Fibroblast of skin of left biceps (primary cell): ENCODE measurements at regions not wholly inside any gene's neighbourhood (a gene's known extent, or its start where the extent isn't known, plus 50 kb on each side); places are given as distances from the start of the nearest gene placed in this dataset.
"Not testable (repeated sequence)": the region's sequence is repeated elsewhere in the genome, so short reads cannot be mapped to it uniquely, and the experiment has no call there.

Experiments used
- DNase-seq, 2 experiments: peaks; one replicate each; pipeline ENCODE4 v3.0.0-alpha.2; 2013; ENCODE audit warnings: low read depth in 2 of 2

GRCh38 chr2:106257830-106258229 lies 63.7 kb upstream of the UXS1 start:
- DNase-seq, result no peak

DNA sequence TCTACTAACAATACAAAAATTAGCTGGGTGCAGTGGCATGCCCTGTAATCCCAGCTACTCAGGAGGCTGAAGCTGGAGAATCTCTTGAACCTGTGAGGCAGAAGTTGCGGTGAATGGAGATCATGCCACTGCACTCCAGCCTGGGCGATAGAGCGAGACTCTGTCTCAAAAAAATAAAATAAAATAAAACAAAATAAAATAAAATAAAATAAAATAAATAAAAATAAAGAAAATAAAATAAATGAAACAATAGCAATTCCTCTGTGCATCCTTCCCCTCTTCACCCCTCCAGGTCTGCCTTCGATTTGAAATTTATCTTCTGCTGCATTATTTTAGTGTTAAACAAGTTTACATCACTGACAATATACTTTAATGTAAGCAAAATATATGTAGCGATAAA lies 63.0 kb upstream of the UXS1 start:
- DNase-seq, result no peak

- not testable (repeated sequence) for DNase-seq
These were observed 55.2 kb upstream of the UXS1 start for GRCh38 chr2:106249157-106249828.

DNA sequence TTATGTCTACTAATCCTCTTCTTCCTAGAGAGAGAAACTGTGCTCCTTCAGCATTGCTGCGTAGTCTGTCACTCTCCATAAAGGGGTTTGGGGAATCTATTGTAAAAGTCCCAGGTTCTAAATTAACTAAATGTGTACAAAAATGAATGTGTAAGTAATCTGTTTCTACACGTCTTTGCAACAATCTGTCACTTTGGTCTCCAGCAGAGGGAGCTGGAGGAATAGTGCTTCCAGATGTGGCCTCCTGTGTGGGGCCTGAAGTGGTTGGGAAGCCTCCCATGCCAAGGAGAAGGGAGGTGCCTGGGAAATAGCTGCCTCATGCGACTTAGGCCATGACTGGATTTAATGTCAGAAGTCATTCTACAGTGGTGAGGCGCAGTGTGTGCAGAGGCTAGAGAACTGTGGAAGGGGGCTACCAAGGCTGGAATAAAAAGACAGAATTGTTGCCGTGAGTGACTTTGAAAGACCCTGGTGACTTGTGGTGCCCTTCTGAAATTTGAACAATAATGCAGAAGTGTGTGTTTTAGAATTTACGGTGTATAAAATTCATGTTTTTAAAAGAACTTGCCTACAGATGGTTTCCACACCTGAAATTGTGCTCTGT lies 54.5 kb upstream of the UXS1 start:
- DNase-seq, result not testable (repeated sequence)
